ENCODE measurements at regions not wholly inside any gene's neighbourhood (a gene's known extent, or its start where the extent isn't known, plus 50 kb on each side); places are given as distances from the start of the nearest gene placed in this dataset.

DNA sequence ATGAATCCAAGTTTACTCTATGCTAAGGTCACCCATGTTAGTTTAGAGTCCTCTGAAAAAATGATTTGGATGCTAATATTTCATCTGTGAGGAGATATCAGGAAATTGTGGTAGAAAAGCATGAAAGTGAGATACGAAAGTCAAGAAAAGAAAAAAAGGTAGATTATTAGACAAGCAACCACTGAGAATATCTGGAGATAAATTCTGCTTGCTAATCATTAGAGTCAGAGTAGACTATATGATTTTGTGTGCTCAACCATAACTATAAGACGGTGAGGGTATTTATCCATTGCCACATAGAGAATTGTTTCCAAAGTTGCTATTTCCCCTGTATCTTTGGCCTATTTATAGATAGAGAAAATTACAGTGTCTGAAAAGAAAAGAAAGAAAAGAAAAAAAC, 706.7 kb downstream of the SLITRK5 start:
- no peak for TF ChIP-seq CTCF (IDR thresholded peaks at IDR 0.05; ENCODE audit: low read depth, low read length)
- no peak for DNase-seq (ENCODE audit: extremely low read depth, low read depth)

DNA sequence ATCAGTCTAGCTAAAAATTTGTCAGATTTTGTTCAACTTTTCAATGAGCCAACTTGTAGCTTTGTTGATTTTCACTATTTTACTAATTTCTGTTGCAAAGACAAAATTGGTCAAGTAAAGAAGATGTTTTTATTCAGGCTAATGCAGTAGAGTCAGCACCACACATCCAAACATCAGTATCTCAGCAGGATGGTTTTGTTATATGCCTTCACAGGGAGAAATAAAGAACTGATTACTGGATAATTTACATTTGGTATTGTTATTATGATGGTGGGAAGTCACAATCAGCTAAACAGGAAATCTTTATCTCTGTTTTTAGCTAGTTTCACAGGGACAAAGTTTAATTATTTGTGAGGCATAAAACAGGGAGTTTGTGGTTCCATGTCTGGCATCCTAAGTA, 713.4 kb downstream of the SLITRK5 start:
- DNase-seq (ENCODE audit: extremely low read depth, low read depth) = no peak
- no peak for TF ChIP-seq CTCF (IDR thresholded peaks at IDR 0.05; ENCODE audit: low read depth, low read length)

DNA sequence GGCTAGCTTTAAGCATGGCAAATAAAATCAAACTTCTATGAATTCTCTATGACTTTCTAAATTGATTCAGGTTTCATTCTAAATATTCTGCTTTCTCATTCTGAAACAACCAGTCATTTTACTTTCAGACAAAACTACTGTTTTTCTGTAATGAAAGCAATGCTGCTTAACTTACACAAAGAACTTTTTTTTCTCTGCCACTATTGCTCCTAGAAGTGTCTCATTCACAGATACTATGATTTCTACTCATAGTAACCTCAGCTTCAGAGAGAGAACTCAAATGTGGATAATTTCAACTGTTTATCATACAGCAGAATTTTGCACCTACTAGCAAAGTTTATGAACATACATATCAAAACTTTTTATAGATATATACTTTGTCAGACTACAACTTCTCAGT, 724.6 kb downstream of the SLITRK5 start:
- TF ChIP-seq CTCF (IDR thresholded peaks at IDR 0.05; ENCODE audit: low read depth, low read length) = no peak
- DNase-seq (ENCODE audit: extremely low read depth, low read depth) = no peak

- no peak for TF ChIP-seq CTCF (IDR thresholded peaks at IDR 0.05; ENCODE audit: low read depth, low read length)
- no peak for DNase-seq (ENCODE audit: extremely low read depth, low read depth)
Measured at GRCh38 chr13:88411696-88412095, 740.5 kb downstream of the SLITRK5 start.

DNA sequence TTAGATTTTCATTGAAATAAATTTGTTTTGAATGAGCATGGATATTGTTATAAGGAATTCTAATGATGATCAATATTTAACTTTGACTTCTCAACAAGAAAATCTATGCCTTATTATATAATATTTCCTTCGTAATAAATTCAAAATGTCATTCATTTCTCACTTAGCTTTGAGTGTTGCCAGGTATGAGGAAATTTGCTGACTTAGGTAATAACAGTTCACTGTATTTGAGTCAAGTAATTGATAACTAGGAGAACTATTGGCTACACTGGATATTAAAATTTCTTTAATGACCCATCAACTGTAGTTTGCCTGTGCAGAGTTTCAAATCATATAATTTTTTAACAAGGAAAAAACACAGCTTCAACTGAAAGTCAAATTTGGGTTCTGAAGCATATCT, 746.6 kb downstream of the SLITRK5 start:
- DNase-seq (ENCODE audit: extremely low read depth, low read depth) = no peak
- no peak for TF ChIP-seq CTCF (IDR thresholded peaks at IDR 0.05; ENCODE audit: low read depth, low read length)

DNA sequence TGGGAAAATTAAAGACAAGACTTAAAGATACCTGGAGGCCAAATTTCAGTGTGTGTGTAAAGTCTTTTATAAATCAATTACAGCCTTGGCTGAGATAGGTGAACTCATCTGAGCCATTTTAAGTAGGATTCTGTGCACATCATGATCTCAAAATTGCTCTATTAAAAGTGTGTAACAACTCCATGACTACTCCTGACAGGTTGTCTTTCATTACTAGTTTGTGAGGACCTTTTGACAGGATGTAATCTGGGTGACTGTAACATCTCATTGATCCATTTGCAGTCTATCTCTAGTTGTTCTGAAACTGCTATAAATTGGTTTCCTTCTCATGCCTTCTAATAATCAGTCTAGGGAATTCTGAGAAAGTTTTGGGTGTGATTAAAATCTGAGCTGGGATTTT, 753.3 kb downstream of the SLITRK5 start:
- no peak for TF ChIP-seq CTCF (IDR thresholded peaks at IDR 0.05; ENCODE audit: low read depth, low read length)
- no peak for DNase-seq (ENCODE audit: extremely low read depth, low read depth)

DNA sequence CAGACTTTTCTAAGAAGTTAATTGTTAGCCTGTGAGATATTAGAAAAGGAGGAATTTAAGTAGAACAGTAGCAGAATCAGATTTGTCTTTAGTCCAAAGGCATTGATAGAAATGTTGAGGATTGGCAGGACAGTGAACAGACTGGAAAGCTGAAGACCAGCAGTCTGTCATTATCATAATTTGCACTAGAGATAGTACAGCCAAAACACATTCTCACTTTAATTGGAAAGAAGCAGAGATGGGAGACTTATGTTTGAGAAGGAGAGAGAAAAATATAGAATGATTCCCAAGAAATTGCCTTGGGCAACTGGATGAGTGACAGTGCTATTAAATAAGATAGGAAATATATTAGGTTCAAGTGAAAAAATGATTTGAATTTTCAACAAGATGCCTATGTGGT, 755.5 kb downstream of the SLITRK5 start:
- TF ChIP-seq CTCF (IDR thresholded peaks at IDR 0.05; ENCODE audit: low read depth, low read length) = no peak
- no peak for DNase-seq (ENCODE audit: extremely low read depth, low read depth)

Data from AG09319 (cell line).